Cardiac muscle cell (in vitro differentiated cells and primary cell): ENCODE measurements at regions not wholly inside any gene's neighbourhood (a gene's known extent, or its start where the extent isn't known, plus 50 kb on each side); places are given as distances from the start of the nearest gene placed in this dataset.

Source experiments
- DNase-seq, 2 donors: peaks; one replicate each; pipeline versions ENCODE4 v3.0.0 to v3.0.0-alpha.2; 2010 to 2017; ENCODE audit warnings: low read depth in 1 of 2, low spot score in 1 of 2
- H3K27ac ChIP-seq: fragments of 200-600 bp; sonication (generic); 2 replicates; pipeline ENCODE4 v1.5.1; 2016
- H3K27me3 ChIP-seq: fragments of 200-600 bp; sonication (generic); 2 replicates; pipeline ENCODE4 v1.6.0; 2016; ENCODE audit warnings: control low read depth
- H3K36me3 ChIP-seq: fragments of 200-600 bp; sonication (generic); 2 replicates; pipeline ENCODE4 v1.5.1; 2016; ENCODE audit warnings: control low read depth
- H3K4me1 ChIP-seq: fragments of 200-600 bp; sonication (generic); 2 replicates; pipeline ENCODE4 v1.8.1; 2017; ENCODE audit warnings: low read depth, mild to moderate bottlenecking, mixed run types
- H3K4me3 ChIP-seq: fragments of 200-600 bp; sonication (generic); 2 replicates; pipeline ENCODE4 v1.5.1; 2016; ENCODE audit warnings: mild to moderate bottlenecking
- H3K9me3 ChIP-seq: fragments of 200-600 bp; sonication (generic); 2 replicates; pipeline ENCODE4 v1.5.1; 2017; ENCODE audit warnings: low read depth, mild to moderate bottlenecking, control low read depth
- CTCF ChIP-seq: IDR thresholded peaks from 2 replicates; pipeline ENCODE4 v1.5.1; 2012; ENCODE audit warnings: low read depth, mild to moderate bottlenecking, low read length

GRCh38 chr13:74256969-74257368 lies 122.8 kb upstream of the KLF12 start:
- DNase-seq = peak in 1 of 2 donors; percentile 30
- H3K27ac ChIP-seq = no peak overlapping the region
- H3K4me3 ChIP-seq = no peak overlapping the region
- no peak for TF ChIP-seq CTCF
- H3K36me3 ChIP-seq = no peaks in the 10 kb centered on the region
- H3K27me3 ChIP-seq = no peaks in the 10 kb centered on the region
- H3K4me1 ChIP-seq = no peaks in the 10 kb centered on the region
- H3K9me3 ChIP-seq = no peaks in the 10 kb centered on the region

- no peaks in the 10 kb centered on the region for H3K9me3 ChIP-seq
- DNase-seq = no peak
Measured at GRCh38 chr13:74253161-74253560, 119.0 kb upstream of the KLF12 start.

GRCh38 chr13:74251778-74252519 lies 117.7 kb upstream of the KLF12 start:
- TF ChIP-seq CTCF = no peak
- H3K27ac ChIP-seq = no peak overlapping the region
- H3K4me3 ChIP-seq = no peak overlapping the region
- no peaks in the 10 kb centered on the region for H3K9me3 ChIP-seq
- no peaks in the 10 kb centered on the region for H3K27me3 ChIP-seq
- no peak for DNase-seq
- H3K4me1 ChIP-seq = no peaks in the 10 kb centered on the region
- no peaks in the 10 kb centered on the region for H3K36me3 ChIP-seq

More at GRCh38 chr13:74253161-74253560, 119.0 kb upstream of the KLF12 start:
- Histone ChIP-seq H3K27me3 (no peaks in the 10 kb centered on the region), H3K36me3 (no peaks in the 10 kb centered on the region), H3K4me3 (no peak overlapping the region), H3K27ac (no peak overlapping the region), H3K4me1 (no peaks in the 10 kb centered on the region)
- TF ChIP-seq CTCF = no peak

- no peaks in the 10 kb centered on the region for H3K9me3 ChIP-seq
- H3K4me1 ChIP-seq = no peaks in the 10 kb centered on the region
- no peak overlapping the region for H3K27ac ChIP-seq
- peak in 1 of 2 donors; percentile 27 for DNase-seq
- H3K36me3 ChIP-seq = no peaks in the 10 kb centered on the region
- no peak overlapping the region for H3K4me3 ChIP-seq
- no peak for TF ChIP-seq CTCF
- H3K27me3 ChIP-seq = no peaks in the 10 kb centered on the region
Measured at GRCh38 chr13:74250738-74251190, 116.6 kb upstream of the KLF12 start.

GRCh38 chr13:74248477-74248876 lies 114.3 kb upstream of the KLF12 start:
- Histone ChIP-seq H3K9me3 (no peaks in the 10 kb centered on the region), H3K36me3 (no peaks in the 10 kb centered on the region), H3K27ac (no peak overlapping the region), H3K4me3 (no peak overlapping the region), H3K4me1 (no peaks in the 10 kb centered on the region), H3K27me3 (no peaks in the 10 kb centered on the region)
- TF ChIP-seq CTCF = no peak
- DNase-seq = no peak
